Mesothelial cell of epicardium (in vitro differentiated cells): ENCODE measurements at regions not wholly inside any gene's neighbourhood (a gene's known extent, or its start where the extent isn't known, plus 50 kb on each side); places are given as distances from the start of the nearest gene placed in this dataset.
"Not testable (repeated sequence)": the region's sequence is repeated elsewhere in the genome, so short reads cannot be mapped to it uniquely, and the experiment has no call there.

Source experiments
- DNase-seq, 2 experiments: peaks; one replicate each; pipeline ENCODE4 v3.0.0; 2021; ENCODE audit warnings: low spot score in 2 of 2; ENCODE audit not compliant: unreplicated experiment in 2 of 2
- H3K27ac Mint-ChIP-seq: 2 replicates; pipeline ENCODE4 v1.8.0; 2021; ENCODE audit warnings: mixed read lengths
- H3K27me3 Mint-ChIP-seq: 2 replicates; pipeline ENCODE4 v1.8.0; 2021; ENCODE audit warnings: low read depth, mixed read lengths
- H3K36me3 Mint-ChIP-seq: 2 replicates; pipeline ENCODE4 v1.8.0; 2021; ENCODE audit warnings: mixed read lengths
- H3K4me1 Mint-ChIP-seq: 2 replicates; pipeline ENCODE4 v1.8.0; 2021; ENCODE audit warnings: mixed read lengths
- H3K4me3 Mint-ChIP-seq: 2 replicates; pipeline ENCODE4 v1.8.0; 2021; ENCODE audit warnings: mild to moderate bottlenecking, moderate library complexity, mixed read lengths
- H3K9me3 Mint-ChIP-seq: 2 replicates; pipeline ENCODE4 v1.8.0; 2021; ENCODE audit warnings: mixed read lengths
- TF ChIP-seq, protein P1 (sequence below): fragments of 200-600 bp; sonication (generic); IDR thresholded peaks from one replicate; pipeline ENCODE4 v1.5.0; 2021; ENCODE audit warnings: antibody characterized with exemption; ENCODE audit not compliant: unreplicated experiment

- no peak overlapping the region for H3K27ac Mint-ChIP-seq
- TF ChIP-seq, protein P1, sequence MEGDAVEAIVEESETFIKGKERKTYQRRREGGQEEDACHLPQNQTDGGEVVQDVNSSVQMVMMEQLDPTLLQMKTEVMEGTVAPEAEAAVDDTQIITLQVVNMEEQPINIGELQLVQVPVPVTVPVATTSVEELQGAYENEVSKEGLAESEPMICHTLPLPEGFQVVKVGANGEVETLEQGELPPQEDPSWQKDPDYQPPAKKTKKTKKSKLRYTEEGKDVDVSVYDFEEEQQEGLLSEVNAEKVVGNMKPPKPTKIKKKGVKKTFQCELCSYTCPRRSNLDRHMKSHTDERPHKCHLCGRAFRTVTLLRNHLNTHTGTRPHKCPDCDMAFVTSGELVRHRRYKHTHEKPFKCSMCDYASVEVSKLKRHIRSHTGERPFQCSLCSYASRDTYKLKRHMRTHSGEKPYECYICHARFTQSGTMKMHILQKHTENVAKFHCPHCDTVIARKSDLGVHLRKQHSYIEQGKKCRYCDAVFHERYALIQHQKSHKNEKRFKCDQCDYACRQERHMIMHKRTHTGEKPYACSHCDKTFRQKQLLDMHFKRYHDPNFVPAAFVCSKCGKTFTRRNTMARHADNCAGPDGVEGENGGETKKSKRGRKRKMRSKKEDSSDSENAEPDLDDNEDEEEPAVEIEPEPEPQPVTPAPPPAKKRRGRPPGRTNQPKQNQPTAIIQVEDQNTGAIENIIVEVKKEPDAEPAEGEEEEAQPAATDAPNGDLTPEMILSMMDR = no peak
- no peak for DNase-seq
- no peaks in the 10 kb centered on the region for H3K27me3 Mint-ChIP-seq
- H3K9me3 Mint-ChIP-seq = peaks cover 22% of the 10 kb centered on the region
- no peaks in the 10 kb centered on the region for H3K4me1 Mint-ChIP-seq
- no peak overlapping the region for H3K4me3 Mint-ChIP-seq
- no peaks in the 10 kb centered on the region for H3K36me3 Mint-ChIP-seq
Observed at GRCh38 chrX:127884921-127885320, 167.3 kb downstream of the ACTRT1 start.

DNA sequence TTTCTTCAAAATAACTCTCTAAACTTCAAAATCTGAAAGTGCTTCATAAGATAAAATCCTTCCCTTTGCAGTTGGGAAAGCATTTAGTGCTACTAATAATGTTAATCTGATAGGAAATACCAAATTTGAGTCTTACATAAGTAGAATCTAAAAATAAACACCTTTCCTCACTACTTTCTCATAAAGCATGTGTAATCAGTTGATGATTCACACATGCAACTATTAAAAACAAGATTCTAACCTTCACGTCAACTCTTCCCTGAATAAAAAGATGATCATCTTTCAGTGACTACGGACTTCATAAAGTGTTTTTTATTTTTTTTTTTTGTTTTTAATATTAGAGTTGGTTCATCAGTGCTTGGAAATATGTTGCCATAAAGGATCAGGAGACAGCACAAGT, 172.6 kb downstream of the ACTRT1 start:
- H3K4me3 Mint-ChIP-seq = no peak overlapping the region
- TF ChIP-seq, protein P1 = no peak
- no peak for DNase-seq
- peaks cover 19% of the 10 kb centered on the region for H3K9me3 Mint-ChIP-seq
- no peak overlapping the region for H3K27ac Mint-ChIP-seq
- no peaks in the 10 kb centered on the region for H3K36me3 Mint-ChIP-seq
- H3K4me1 Mint-ChIP-seq = no peaks in the 10 kb centered on the region
- no peaks in the 10 kb centered on the region for H3K27me3 Mint-ChIP-seq

DNA sequence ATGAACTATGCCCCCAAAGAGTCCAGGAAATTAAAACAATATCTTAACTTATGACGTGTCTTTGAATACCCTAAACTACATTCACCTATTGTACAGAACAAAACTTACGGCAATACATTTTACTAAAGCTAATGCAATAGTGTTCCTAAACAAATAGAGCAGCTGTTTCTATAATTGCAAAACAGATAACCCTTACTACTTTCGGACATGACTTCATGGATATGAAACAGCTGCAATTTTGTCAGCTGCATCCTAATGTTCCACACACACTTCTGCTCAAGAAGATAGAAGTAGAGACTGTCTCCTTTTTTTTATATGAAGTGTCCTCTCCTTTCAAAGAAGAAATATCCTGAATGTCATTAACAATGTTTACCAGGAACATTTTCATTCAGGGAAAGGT, 174.9 kb downstream of the ACTRT1 start:
- TF ChIP-seq, protein P1 = no peak
- H3K27me3 Mint-ChIP-seq = no peaks in the 10 kb centered on the region
- no peak overlapping the region for H3K4me3 Mint-ChIP-seq
- H3K4me1 Mint-ChIP-seq = no peaks in the 10 kb centered on the region
- H3K27ac Mint-ChIP-seq = no peak overlapping the region
- no peak for DNase-seq
- H3K9me3 Mint-ChIP-seq = peaks cover 12% of the 10 kb centered on the region
- no peaks in the 10 kb centered on the region for H3K36me3 Mint-ChIP-seq

GRCh38 chrX:127873637-127874036, 178.6 kb downstream of the ACTRT1 start:
- Mint-ChIP-seq H3K9me3 (peaks cover 24% of the 10 kb centered on the region), H3K27me3 (no peaks in the 10 kb centered on the region), H3K27ac (no peak overlapping the region), H3K4me3 (no peak overlapping the region), H3K36me3 (no peaks in the 10 kb centered on the region), H3K4me1 (no peaks in the 10 kb centered on the region)
- DNase-seq = no peak
- TF ChIP-seq, protein P1 = no peak

- H3K9me3 Mint-ChIP-seq = peaks cover 78% of the 10 kb centered on the region
- not testable (repeated sequence) for H3K27me3 Mint-ChIP-seq, H3K27ac Mint-ChIP-seq, H3K4me1 Mint-ChIP-seq, H3K36me3 Mint-ChIP-seq, H3K4me3 Mint-ChIP-seq, DNase-seq
Observed at GRCh38 chrX:127866857-127867256, 185.3 kb downstream of the ACTRT1 start.

- Mint-ChIP-seq H3K4me3 (no peak overlapping the region), H3K27me3 (no peaks in the 10 kb centered on the region), H3K4me1 (no peaks in the 10 kb centered on the region), H3K27ac (no peak overlapping the region), H3K9me3 (peaks cover 43% of the 10 kb centered on the region), H3K36me3 (no peaks in the 10 kb centered on the region)
- TF ChIP-seq, protein P1 = no peak
- DNase-seq = no peak
Observed at GRCh38 chrX:127861611-127862010, 190.6 kb downstream of the ACTRT1 start.
